ENCODE measurements at regions not wholly inside any gene's neighbourhood (a gene's known extent, or its start where the extent isn't known, plus 50 kb on each side); places are given as distances from the start of the nearest gene placed in this dataset.

- TF ChIP-seq CTCF (IDR thresholded peaks at IDR 0.05) (no peak), POLR2A (IDR thresholded peaks at IDR 0.05) (no peak)
These were observed 177.6 kb upstream of the MVB12B start for GRCh38 chr9:126148994-126149393.

All from right lobe of liver (tissue), 4 donors.